Hematopoietic multipotent progenitor cell (in vitro differentiated cells): ENCODE measurements at regions not wholly inside any gene's neighbourhood (a gene's known extent, or its start where the extent isn't known, plus 50 kb on each side); places are given as distances from the start of the nearest gene placed in this dataset.
"Not testable (repeated sequence)": the region's sequence is repeated elsewhere in the genome, so short reads cannot be mapped to it uniquely, and the experiment has no call there.

Experiments
- DNase-seq, 3 donors: peaks; one replicate each; pipeline ENCODE4 v3.0.0-alpha.2; 2011 to 2015; ENCODE audit warnings: low read depth in 2 of 3, low spot score in 2 of 3

GRCh38 chr12:58759745-58760144, 160.6 kb downstream of the LRIG3 start:
- not testable (repeated sequence) for DNase-seq

GRCh38 chr12:58761308-58761707, 159.0 kb downstream of the LRIG3 start:
- no peak for DNase-seq

GRCh38 chr12:58764100-58764953, 156.0 kb downstream of the LRIG3 start:
- no peak for DNase-seq

GRCh38 chr12:58765076-58765475, 155.2 kb downstream of the LRIG3 start:
- no peak for DNase-seq

GRCh38 chr12:58765653-58766512, 154.4 kb downstream of the LRIG3 start:
- no peak for DNase-seq

- no peak for DNase-seq
Observed at GRCh38 chr12:58766513-58766870, 153.8 kb downstream of the LRIG3 start.

GRCh38 chr12:58767496-58767895, 152.8 kb downstream of the LRIG3 start:
- no peak for DNase-seq

- DNase-seq: no peak
Observed at GRCh38 chr12:58773986-58774385, 146.3 kb downstream of the LRIG3 start.

- DNase-seq: no peak
Observed at GRCh38 chr12:58774731-58775130, 145.6 kb downstream of the LRIG3 start.

GRCh38 chr12:58775396-58775795, 144.9 kb downstream of the LRIG3 start:
- DNase-seq: no peak

- no peak for DNase-seq
Observed at GRCh38 chr12:58776144-58776543, 144.2 kb downstream of the LRIG3 start.

GRCh38 chr12:58777815-58778214, 142.5 kb downstream of the LRIG3 start:
- no peak for DNase-seq

GRCh38 chr12:58781609-58782008, 138.7 kb downstream of the LRIG3 start:
- DNase-seq: no peak

GRCh38 chr12:58787021-58787760, 133.1 kb downstream of the LRIG3 start:
- no peak for DNase-seq

GRCh38 chr12:58794859-58795258, 125.4 kb downstream of the LRIG3 start:
- DNase-seq: no peak

GRCh38 chr12:58795825-58796224, 124.5 kb downstream of the LRIG3 start:
- DNase-seq: no peak

GRCh38 chr12:58801986-58802385, 118.3 kb downstream of the LRIG3 start:
- no peak for DNase-seq

- no peak for DNase-seq
Observed at GRCh38 chr12:58803908-58804307, 116.4 kb downstream of the LRIG3 start.

- DNase-seq: no peak
Observed at GRCh38 chr12:58804749-58805148, 115.6 kb downstream of the LRIG3 start.

- DNase-seq: no peak
Observed at GRCh38 chr12:58809064-58809607, 111.2 kb downstream of the LRIG3 start.

- DNase-seq: no peak
Observed at GRCh38 chr12:58811346-58811745, 109.0 kb downstream of the LRIG3 start.
